ENCODE measurements at regions not wholly inside any gene's neighbourhood (a gene's known extent, or its start where the extent isn't known, plus 50 kb on each side); places are given as distances from the start of the nearest gene placed in this dataset.

DNA sequence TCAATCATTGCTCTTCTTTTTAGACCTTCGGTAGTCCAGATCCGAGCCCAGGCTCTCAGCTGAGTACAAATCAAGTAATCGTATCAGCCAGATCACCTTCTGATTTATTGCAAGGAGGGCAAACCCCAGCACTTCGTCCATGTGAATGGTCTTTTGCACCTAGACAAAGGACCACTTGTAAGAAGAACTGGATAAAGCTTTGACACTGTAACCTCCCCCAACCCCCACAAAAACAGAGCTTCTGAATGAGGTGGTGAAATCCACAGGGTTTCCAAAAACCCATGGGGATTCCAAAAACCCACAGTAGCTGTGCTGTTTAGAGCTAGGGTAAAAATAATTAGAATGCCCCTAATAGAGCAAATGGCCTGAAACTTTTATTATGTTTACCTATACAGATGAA, 148.8 kb upstream of the ODAD2 start:
- Mint-ChIP-seq H3K27me3 (no peaks in the 10 kb centered on the region), H3K4me1 (ENCODE audit: low read depth) (no peaks in the 10 kb centered on the region), H3K9me3 (ENCODE audit: low read depth) (no peaks in the 10 kb centered on the region), H3K36me3 (ENCODE audit: insufficient read depth) (peaks cover 6% of the 10 kb centered on the region), H3K4me3 (ENCODE audit: low read depth) (no peak overlapping the region), H3K27ac (no peak overlapping the region)
- TF ChIP-seq, protein P1, sequence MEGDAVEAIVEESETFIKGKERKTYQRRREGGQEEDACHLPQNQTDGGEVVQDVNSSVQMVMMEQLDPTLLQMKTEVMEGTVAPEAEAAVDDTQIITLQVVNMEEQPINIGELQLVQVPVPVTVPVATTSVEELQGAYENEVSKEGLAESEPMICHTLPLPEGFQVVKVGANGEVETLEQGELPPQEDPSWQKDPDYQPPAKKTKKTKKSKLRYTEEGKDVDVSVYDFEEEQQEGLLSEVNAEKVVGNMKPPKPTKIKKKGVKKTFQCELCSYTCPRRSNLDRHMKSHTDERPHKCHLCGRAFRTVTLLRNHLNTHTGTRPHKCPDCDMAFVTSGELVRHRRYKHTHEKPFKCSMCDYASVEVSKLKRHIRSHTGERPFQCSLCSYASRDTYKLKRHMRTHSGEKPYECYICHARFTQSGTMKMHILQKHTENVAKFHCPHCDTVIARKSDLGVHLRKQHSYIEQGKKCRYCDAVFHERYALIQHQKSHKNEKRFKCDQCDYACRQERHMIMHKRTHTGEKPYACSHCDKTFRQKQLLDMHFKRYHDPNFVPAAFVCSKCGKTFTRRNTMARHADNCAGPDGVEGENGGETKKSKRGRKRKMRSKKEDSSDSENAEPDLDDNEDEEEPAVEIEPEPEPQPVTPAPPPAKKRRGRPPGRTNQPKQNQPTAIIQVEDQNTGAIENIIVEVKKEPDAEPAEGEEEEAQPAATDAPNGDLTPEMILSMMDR (IDR thresholded peaks at IDR 0.05; ENCODE audit: unreplicated experiment) = no peak
- no peak for DNase-seq (ENCODE audit: low spot score, unreplicated experiment)

DNA sequence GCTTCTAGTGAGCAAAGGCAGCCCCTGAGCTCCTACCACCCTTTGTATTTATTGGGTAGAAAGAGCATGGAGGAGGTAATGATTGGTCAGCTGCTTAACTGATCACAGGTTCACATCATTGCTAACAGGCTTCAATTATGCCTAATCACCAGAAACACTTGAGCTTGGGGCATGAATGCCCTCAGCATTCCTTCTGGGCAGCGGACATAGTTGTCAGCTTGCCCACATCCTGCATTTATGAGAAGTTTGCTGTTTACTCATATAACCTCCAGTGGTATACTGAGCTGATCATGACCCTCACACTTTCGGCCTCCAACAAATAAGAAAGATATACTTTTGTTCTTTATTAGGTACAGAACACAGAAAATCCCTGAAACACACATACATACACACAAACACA, 140.3 kb upstream of the ODAD2 start:
- H3K36me3 Mint-ChIP-seq (ENCODE audit: insufficient read depth) = peaks cover 23% of the 10 kb centered on the region
- TF ChIP-seq, protein P1 (IDR thresholded peaks at IDR 0.05; ENCODE audit: unreplicated experiment) = no peak
- H3K9me3 Mint-ChIP-seq (ENCODE audit: low read depth) = peaks cover 24% of the 10 kb centered on the region
- no peaks in the 10 kb centered on the region for H3K4me1 Mint-ChIP-seq (ENCODE audit: low read depth)
- H3K27me3 Mint-ChIP-seq = no peaks in the 10 kb centered on the region
- no peak overlapping the region for H3K27ac Mint-ChIP-seq
- no peak for DNase-seq (ENCODE audit: low spot score, unreplicated experiment)
- H3K4me3 Mint-ChIP-seq (ENCODE audit: low read depth) = no peak overlapping the region

DNA sequence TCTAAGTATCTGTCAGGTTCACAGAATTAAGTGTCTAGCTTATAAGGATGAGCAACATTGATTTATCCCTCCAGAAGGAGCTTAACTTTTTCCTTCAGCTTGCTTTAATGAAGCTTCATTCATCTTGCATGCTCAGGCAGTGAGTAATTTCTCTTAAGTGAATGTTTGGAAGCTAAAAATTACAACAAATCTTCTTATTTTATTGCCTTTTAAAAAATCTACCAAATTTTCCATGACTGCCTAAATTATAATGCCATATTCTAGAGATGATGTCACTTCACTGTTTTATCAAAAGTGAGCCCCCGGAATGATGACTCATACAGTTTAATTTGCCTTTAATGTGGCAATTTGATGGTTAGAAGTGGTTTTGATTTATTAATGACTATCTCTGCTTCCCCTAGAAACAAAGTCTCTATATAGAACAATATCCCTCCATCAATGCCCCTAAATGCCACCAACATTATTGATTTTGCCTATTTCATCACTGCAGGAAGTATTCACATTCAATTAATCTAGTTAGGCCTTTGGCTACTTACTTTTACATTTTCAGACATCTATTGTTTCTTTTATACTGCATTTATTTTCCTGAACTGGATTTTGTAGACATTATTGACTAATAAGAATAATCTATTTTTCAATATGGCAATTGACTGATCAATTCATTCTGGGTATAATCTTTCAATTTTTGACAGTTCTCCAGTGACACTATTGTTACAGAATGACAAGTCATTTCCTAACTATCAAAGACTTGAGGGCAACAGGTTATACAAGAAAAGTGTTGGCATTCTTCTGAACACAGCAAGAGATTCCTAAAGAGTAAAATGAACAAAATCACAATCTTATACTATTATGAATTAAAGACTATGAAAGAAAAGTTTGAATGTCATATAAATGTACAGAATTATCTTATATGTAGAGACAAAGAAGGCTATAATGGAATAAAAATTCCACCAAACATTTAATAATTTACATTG, 139.3 kb upstream of the ODAD2 start:
- DNase-seq (ENCODE audit: low spot score, unreplicated experiment) = no peak
- Mint-ChIP-seq H3K4me3 (ENCODE audit: low read depth) (no peak overlapping the region), H3K27me3 (no peaks in the 10 kb centered on the region), H3K36me3 (ENCODE audit: insufficient read depth) (peaks cover 27% of the 10 kb centered on the region), H3K27ac (no peak overlapping the region), H3K9me3 (ENCODE audit: low read depth) (peaks cover 28% of the 10 kb centered on the region), H3K4me1 (ENCODE audit: low read depth) (no peaks in the 10 kb centered on the region)
- TF ChIP-seq, protein P1 (IDR thresholded peaks at IDR 0.05; ENCODE audit: unreplicated experiment) = no peak

DNA sequence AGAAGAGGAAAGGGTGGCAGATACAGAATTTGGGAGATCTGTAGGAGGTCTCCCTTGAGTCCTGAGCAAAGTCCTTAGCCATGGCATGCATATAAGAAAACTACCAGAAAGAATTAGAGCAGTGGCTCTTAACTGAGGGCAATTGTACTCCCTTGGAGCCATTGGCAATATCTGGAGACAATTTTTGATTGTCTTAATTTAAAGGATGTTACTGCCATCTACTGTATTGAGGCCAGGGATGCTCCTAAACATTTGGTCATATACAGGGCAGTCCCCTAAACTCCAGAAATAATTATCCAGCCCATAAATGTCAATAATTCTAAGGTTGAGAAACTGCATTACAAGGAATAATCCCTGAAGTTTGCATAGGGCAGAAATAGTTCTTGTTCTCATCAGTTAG, 136.4 kb upstream of the ODAD2 start:
- H3K4me3 Mint-ChIP-seq (ENCODE audit: low read depth) = no peak overlapping the region
- peaks cover 30% of the 10 kb centered on the region for H3K9me3 Mint-ChIP-seq (ENCODE audit: low read depth)
- no peaks in the 10 kb centered on the region for H3K4me1 Mint-ChIP-seq (ENCODE audit: low read depth)
- TF ChIP-seq, protein P1 (IDR thresholded peaks at IDR 0.05; ENCODE audit: unreplicated experiment) = no peak
- no peaks in the 10 kb centered on the region for H3K27me3 Mint-ChIP-seq
- no peak overlapping the region for H3K27ac Mint-ChIP-seq
- peaks cover 33% of the 10 kb centered on the region for H3K36me3 Mint-ChIP-seq (ENCODE audit: insufficient read depth)
- DNase-seq (ENCODE audit: low spot score, unreplicated experiment) = no peak

DNA sequence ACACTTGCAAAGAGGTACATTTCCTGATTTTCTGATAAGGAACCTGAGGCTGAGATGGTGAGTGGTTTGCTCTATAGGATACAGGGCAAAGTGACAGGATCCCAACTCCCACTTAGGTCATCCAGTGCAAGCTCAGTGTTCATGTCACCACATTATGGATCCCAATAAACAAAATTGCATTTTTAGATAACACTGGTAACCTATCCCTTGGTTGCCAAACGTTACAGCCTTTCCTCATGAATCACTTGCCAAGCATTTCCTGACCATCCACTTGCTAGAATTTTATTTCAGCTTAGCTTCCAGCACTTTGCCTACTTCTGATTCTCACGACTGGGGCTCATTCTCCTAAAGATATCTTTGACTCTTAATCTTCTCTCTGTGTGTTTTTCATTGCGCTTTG, 131.4 kb upstream of the ODAD2 start:
- H3K36me3 Mint-ChIP-seq (ENCODE audit: insufficient read depth) = peaks cover 32% of the 10 kb centered on the region
- TF ChIP-seq, protein P1 (IDR thresholded peaks at IDR 0.05; ENCODE audit: unreplicated experiment) = no peak
- no peak overlapping the region for H3K27ac Mint-ChIP-seq
- peaks cover 26% of the 10 kb centered on the region for H3K9me3 Mint-ChIP-seq (ENCODE audit: low read depth)
- H3K27me3 Mint-ChIP-seq = no peaks in the 10 kb centered on the region
- no peak for DNase-seq (ENCODE audit: low spot score, unreplicated experiment)
- H3K4me1 Mint-ChIP-seq (ENCODE audit: low read depth) = no peaks in the 10 kb centered on the region
- no peak overlapping the region for H3K4me3 Mint-ChIP-seq (ENCODE audit: low read depth)

Measured in progenitor cell of endocrine pancreas (in vitro differentiated cells).